Mesenchymal stem cell (in vitro differentiated cells and primary cell): ENCODE measurements at regions not wholly inside any gene's neighbourhood (a gene's known extent, or its start where the extent isn't known, plus 50 kb on each side); places are given as distances from the start of the nearest gene placed in this dataset.

Experiments
- DNase-seq: peaks from one replicate; pipeline ENCODE4 v3.0.0-alpha.2; 2013
- H2AFZ ChIP-seq: one replicate; pipeline ENCODE4 v1.6.1; 2013; ENCODE audit warnings: low read depth, mild to moderate bottlenecking, control low read depth, inconsistent platforms, low read length, moderate library complexity
- H2AK5ac ChIP-seq: 2 replicates; pipeline ENCODE4 v1.6.1; 2013; ENCODE audit warnings: low read length, moderate library complexity, mild to moderate bottlenecking, inconsistent platforms; ENCODE audit not compliant: severe bottlenecking
- H2BK120ac ChIP-seq: one replicate; pipeline ENCODE4 v1.6.1; 2013; ENCODE audit warnings: low read depth, mild to moderate bottlenecking, inconsistent platforms, low read length, moderate library complexity
- H2BK12ac ChIP-seq, 2 experiments: one replicate each; pipeline ENCODE4 v1.6.1; 2013; ENCODE audit warnings: inconsistent platforms in 2 of 2, low read length in 2 of 2, mild to moderate bottlenecking in 2 of 2, moderate library complexity in 2 of 2, control low read depth in 1 of 2
- H2BK15ac ChIP-seq: one replicate; pipeline ENCODE4 v1.6.1; 2013; ENCODE audit warnings: mild to moderate bottlenecking, low read depth, inconsistent platforms; ENCODE audit not compliant: poor library complexity, severe bottlenecking
- H2BK5ac ChIP-seq: 2 replicates; pipeline ENCODE4 v1.6.1; 2013; ENCODE audit warnings: low read depth, mild to moderate bottlenecking, low read length, control low read depth, inconsistent platforms; ENCODE audit not compliant: poor library complexity, severe bottlenecking
- H3K14ac ChIP-seq, 2 experiments: one replicate each; pipeline ENCODE4 v1.6.1; 2013; ENCODE audit warnings: inconsistent platforms in 2 of 2, low read length in 2 of 2, control low read depth in 1 of 2, mild to moderate bottlenecking in 1 of 2, moderate library complexity in 1 of 2
- H3K18ac ChIP-seq, 2 experiments: one replicate each; pipeline ENCODE4 v1.6.1; 2013; ENCODE audit warnings: inconsistent platforms in 2 of 2, low read length in 2 of 2, control low read depth in 1 of 2, low read depth in 1 of 2, mild to moderate bottlenecking in 1 of 2
- H3K23ac ChIP-seq, 2 experiments: one replicate each; pipeline ENCODE4 v1.6.1; 2013; ENCODE audit warnings: inconsistent platforms in 2 of 2, low read length in 2 of 2, mild to moderate bottlenecking in 2 of 2, moderate library complexity in 2 of 2, control low read depth in 1 of 2
- H3K27ac ChIP-seq: 2 replicates; pipeline ENCODE4 v1.5.1; 2013; ENCODE audit warnings: mild to moderate bottlenecking, moderate library complexity, low read length, control low read depth, inconsistent platforms; ENCODE audit not compliant: poor library complexity, severe bottlenecking
- H3K27me3 ChIP-seq, 2 experiments: 2 replicates each; pipeline versions ENCODE4 v1.6.1 to v1.7.0; 2013; ENCODE audit warnings: low read length in 2 of 2, mild to moderate bottlenecking in 2 of 2, moderate library complexity in 2 of 2, control low read depth in 1 of 2, inconsistent platforms in 1 of 2; ENCODE audit not compliant: control insufficient read depth in 1 of 2, insufficient read depth in 1 of 2
- H3K36me3 ChIP-seq, 2 experiments: 2 replicates each; pipeline versions ENCODE4 v1.6.1 to v1.7.0; 2013; ENCODE audit warnings: low read length in 2 of 2, control low read depth in 1 of 2, inconsistent platforms in 1 of 2, low read depth in 1 of 2, mild to moderate bottlenecking in 1 of 2; ENCODE audit not compliant: insufficient read depth in 2 of 2, control insufficient read depth in 1 of 2
- H3K4ac ChIP-seq, 2 experiments: one replicate each; pipeline ENCODE4 v1.6.1; 2013; ENCODE audit warnings: inconsistent platforms in 2 of 2, low read length in 2 of 2, mild to moderate bottlenecking in 2 of 2, moderate library complexity in 2 of 2, control low read depth in 1 of 2, low read depth in 1 of 2
- H3K4me1 ChIP-seq: 2 replicates; pipeline ENCODE4 v1.6.1; 2013; ENCODE audit warnings: low read depth, low read length, control low read depth; ENCODE audit not compliant: control insufficient read depth, insufficient read depth
- H3K4me2 ChIP-seq: 2 replicates; pipeline ENCODE4 v1.6.1; 2013; ENCODE audit warnings: low read length, mild to moderate bottlenecking, inconsistent platforms; ENCODE audit not compliant: poor library complexity, severe bottlenecking
- H3K4me3 ChIP-seq, 2 experiments: 2 replicates each; pipeline versions ENCODE4 v1.5.1 to v1.7.0; 2013; ENCODE audit warnings: low read length in 2 of 2, mild to moderate bottlenecking in 2 of 2, control low read depth in 1 of 2, low read depth in 1 of 2; ENCODE audit not compliant: insufficient read depth in 1 of 2
- H3K79me1 ChIP-seq: replicated peaks from 2 replicates; pipeline ENCODE4 v1.6.1; 2013; ENCODE audit warnings: mild to moderate bottlenecking, control low read depth, low read length, inconsistent platforms; ENCODE audit not compliant: poor library complexity, severe bottlenecking
- H3K9ac ChIP-seq: 2 replicates; pipeline ENCODE4 v1.7.0; 2013; ENCODE audit warnings: mild to moderate bottlenecking, low read length, moderate library complexity
- H3K9me3 ChIP-seq: 2 replicates; pipeline ENCODE4 v1.7.0; 2013; ENCODE audit warnings: mild to moderate bottlenecking, low read length; ENCODE audit not compliant: control insufficient read depth
- H4K8ac ChIP-seq: one replicate; pipeline ENCODE4 v1.6.1; 2013; ENCODE audit warnings: inconsistent platforms, mild to moderate bottlenecking, low read length, moderate library complexity
- H4K91ac ChIP-seq: one replicate; pipeline ENCODE4 v1.6.1; 2013; ENCODE audit warnings: mild to moderate bottlenecking, low read length, inconsistent platforms
- WGBS: methylation state at CpG from one replicate; pipeline ENCODE4 v1.1.7; 2013; ENCODE audit warnings: mixed read lengths; 5-methylcytosine and 5-hydroxymethylcytosine counted together

GRCh38 chr12:115260762-115261675 lies 577.0 kb upstream of the TBX3 start:
- peak overlapping the region in 1 of 2 experiments; percentile 1 for H3K18ac ChIP-seq

GRCh38 chr12:115259968-115260747 lies 576.2 kb upstream of the TBX3 start:
- no peak overlapping the region for H2BK120ac ChIP-seq
- H2BK12ac ChIP-seq: no peak overlapping the region
- no peaks in the 10 kb centered on the region for H3K79me1 ChIP-seq
- no peak overlapping the region for H4K91ac ChIP-seq
- WGBS: 88% methylated on average over 3 of the region's 4 CpGs
- H2BK15ac ChIP-seq: no peak overlapping the region
- H2AFZ ChIP-seq: no peak overlapping the region
- H3K14ac ChIP-seq: no peak overlapping the region
- no peak overlapping the region for H4K8ac ChIP-seq
- H3K9me3 ChIP-seq: no peaks in the 10 kb centered on the region
- H3K4ac ChIP-seq: no peak overlapping the region
- no peak overlapping the region for H3K18ac ChIP-seq
- H3K23ac ChIP-seq: no peak overlapping the region
- no peak for DNase-seq
- H3K9ac ChIP-seq: no peak overlapping the region
- no peak overlapping the region for H2AK5ac ChIP-seq
- H3K27me3 ChIP-seq: no peaks in the 10 kb centered on the region
- H3K4me2 ChIP-seq: no peak overlapping the region
- H2BK5ac ChIP-seq: no peak overlapping the region
- H3K4me1 ChIP-seq: no peaks in the 10 kb centered on the region
- H3K27ac ChIP-seq: no peak overlapping the region
- no peaks in the 10 kb centered on the region for H3K36me3 ChIP-seq
- H3K4me3 ChIP-seq: no peak overlapping the region

More at GRCh38 chr12:115260762-115261675, 577.0 kb upstream of the TBX3 start:
- H3K36me3 ChIP-seq: no peaks in the 10 kb centered on the region
- no peaks in the 10 kb centered on the region for H3K79me1 ChIP-seq
- H3K9me3 ChIP-seq: no peaks in the 10 kb centered on the region
- no peak overlapping the region for H2BK12ac ChIP-seq
- H3K27ac ChIP-seq: no peak overlapping the region
- H2BK120ac ChIP-seq: no peak overlapping the region
- H2BK5ac ChIP-seq: no peak overlapping the region
- no peaks in the 10 kb centered on the region for H3K27me3 ChIP-seq
- H3K4ac ChIP-seq: no peak overlapping the region
- no peak overlapping the region for H3K4me3 ChIP-seq
- H3K4me2 ChIP-seq: no peak overlapping the region
- no peak overlapping the region for H2AK5ac ChIP-seq
- no peak overlapping the region for H3K23ac ChIP-seq
- H3K14ac ChIP-seq: no peak overlapping the region
- H2BK15ac ChIP-seq: no peak overlapping the region
- H4K91ac ChIP-seq: no peak overlapping the region
- DNase-seq: no peak
- no peak overlapping the region for H4K8ac ChIP-seq
- WGBS: 69% methylated on average over 7 of the region's 7 CpGs
- no peak overlapping the region for H2AFZ ChIP-seq
- H3K4me1 ChIP-seq: no peaks in the 10 kb centered on the region
- H3K9ac ChIP-seq: no peak overlapping the region

- no peak overlapping the region for H2BK12ac ChIP-seq
- no peak overlapping the region for H3K9ac ChIP-seq
- no peak overlapping the region for H3K4me2 ChIP-seq
- DNase-seq: peak; percentile 13
- WGBS: no CpG with 5 or more reads among the region's 2 CpGs
- no peak overlapping the region for H3K27ac ChIP-seq
- no peaks in the 10 kb centered on the region for H3K27me3 ChIP-seq
- H2AFZ ChIP-seq: no peak overlapping the region
- no peak overlapping the region for H2BK15ac ChIP-seq
- H2AK5ac ChIP-seq: no peak overlapping the region
- H3K18ac ChIP-seq: no peak overlapping the region
- no peak overlapping the region for H4K91ac ChIP-seq
- no peak overlapping the region for H3K4me3 ChIP-seq
- no peaks in the 10 kb centered on the region for H3K4me1 ChIP-seq
- no peaks in the 10 kb centered on the region for H3K36me3 ChIP-seq
- H2BK5ac ChIP-seq: no peak overlapping the region
- no peaks in the 10 kb centered on the region for H3K9me3 ChIP-seq
- H2BK120ac ChIP-seq: no peak overlapping the region
- no peak overlapping the region for H4K8ac ChIP-seq
- H3K4ac ChIP-seq: no peak overlapping the region
- no peak overlapping the region for H3K14ac ChIP-seq
- no peaks in the 10 kb centered on the region for H3K79me1 ChIP-seq
- H3K23ac ChIP-seq: no peak overlapping the region
Measured at GRCh38 chr12:115257791-115258190, 573.8 kb upstream of the TBX3 start.

GRCh38 chr12:115255962-115256361 lies 572.0 kb upstream of the TBX3 start:
- 95% methylated on average over 3 of the region's 5 CpGs for WGBS
- no peak overlapping the region for H4K8ac ChIP-seq
- no peak overlapping the region for H4K91ac ChIP-seq
- no peak overlapping the region for H3K4me3 ChIP-seq
- no peak overlapping the region for H3K9ac ChIP-seq
- H2BK15ac ChIP-seq: no peak overlapping the region
- no peak overlapping the region for H2AFZ ChIP-seq
- no peaks in the 10 kb centered on the region for H3K4me1 ChIP-seq
- H2BK12ac ChIP-seq: no peak overlapping the region
- no peak overlapping the region for H2AK5ac ChIP-seq
- H2BK5ac ChIP-seq: no peak overlapping the region
- no peaks in the 10 kb centered on the region for H3K9me3 ChIP-seq
- no peak overlapping the region for H3K23ac ChIP-seq
- DNase-seq: no peak
- H2BK120ac ChIP-seq: no peak overlapping the region
- H3K36me3 ChIP-seq: no peaks in the 10 kb centered on the region
- no peak overlapping the region for H3K4me2 ChIP-seq
- no peak overlapping the region for H3K4ac ChIP-seq
- H3K14ac ChIP-seq: no peak overlapping the region
- no peak overlapping the region for H3K27ac ChIP-seq
- no peaks in the 10 kb centered on the region for H3K79me1 ChIP-seq
- peaks cover 0 to under 1% of the 10 kb centered on the region in 2 experiments for H3K27me3 ChIP-seq
- H3K18ac ChIP-seq: no peak overlapping the region
